HG03025 (cell line): ENCODE measurements at regions not wholly inside any gene's neighbourhood (a gene's known extent, or its start where the extent isn't known, plus 50 kb on each side); places are given as distances from the start of the nearest gene placed in this dataset.
A peak's percentile ranks its signal among the peaks of the same experiment; 100 is the strongest.
"Not testable (repeated sequence)": the region's sequence is repeated elsewhere in the genome, so short reads cannot be mapped to it uniquely, and the experiment has no call there.

Experiments
- ATAC-seq: cut with Tn5 transposase; IDR thresholded peaks from one replicate; pipeline ENCODE4 v1.9.1; 2021; ENCODE audit warnings: mild to moderate bottlenecking, moderate library complexity; ENCODE audit not compliant: unreplicated experiment, low FRiP score

DNA sequence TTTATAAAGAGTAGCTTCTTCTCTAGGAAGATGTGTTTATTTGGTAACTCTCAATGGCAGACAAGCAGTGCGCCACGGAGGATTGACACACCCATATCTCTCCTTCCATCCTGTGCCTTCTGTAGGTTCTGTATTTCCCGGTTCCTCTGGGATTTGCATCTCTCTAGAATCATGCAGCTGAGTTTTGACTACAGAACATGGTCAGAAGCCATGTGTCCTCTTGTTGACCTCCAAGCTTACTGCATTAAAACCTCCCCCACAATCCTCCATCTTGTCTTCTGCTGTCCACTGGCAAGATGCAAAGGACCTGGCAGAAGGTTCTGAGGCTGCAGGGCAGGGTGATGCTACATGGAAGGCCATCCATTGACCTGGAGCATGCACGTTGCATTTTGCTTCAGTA is 482.0 kb downstream of the DMRT2 start:
- no peak for ATAC-seq

- peak; percentile 44 for ATAC-seq
Measured at GRCh38 chr9:1535051-1535450, 480.1 kb upstream of the SMARCA2 start.

DNA sequence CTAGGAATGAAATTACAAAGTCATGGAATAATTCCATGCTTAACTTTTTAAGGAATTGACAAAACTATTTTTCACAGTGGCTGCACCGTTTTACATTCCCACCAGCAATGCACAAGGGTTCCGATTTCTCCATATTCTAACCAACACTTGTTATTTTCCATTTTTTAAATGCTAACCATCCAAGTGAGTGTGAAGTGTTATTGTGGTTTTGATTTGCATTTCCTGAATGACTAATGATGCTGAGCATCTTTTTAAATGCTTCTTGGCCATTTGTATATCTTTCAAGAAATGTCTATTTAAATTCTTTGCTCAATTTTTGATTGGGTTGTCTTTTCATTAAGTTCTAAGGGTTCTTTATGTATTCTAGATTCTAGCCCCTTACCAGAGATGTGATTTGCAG is 479.5 kb upstream of the SMARCA2 start:
- no peak for ATAC-seq

GRCh38 chr9:1536522-1537170 is 478.5 kb upstream of the SMARCA2 start:
- ATAC-seq, result no peak

- ATAC-seq, result no peak
Measured at GRCh38 chr9:1538301-1538700, 476.8 kb upstream of the SMARCA2 start.

DNA sequence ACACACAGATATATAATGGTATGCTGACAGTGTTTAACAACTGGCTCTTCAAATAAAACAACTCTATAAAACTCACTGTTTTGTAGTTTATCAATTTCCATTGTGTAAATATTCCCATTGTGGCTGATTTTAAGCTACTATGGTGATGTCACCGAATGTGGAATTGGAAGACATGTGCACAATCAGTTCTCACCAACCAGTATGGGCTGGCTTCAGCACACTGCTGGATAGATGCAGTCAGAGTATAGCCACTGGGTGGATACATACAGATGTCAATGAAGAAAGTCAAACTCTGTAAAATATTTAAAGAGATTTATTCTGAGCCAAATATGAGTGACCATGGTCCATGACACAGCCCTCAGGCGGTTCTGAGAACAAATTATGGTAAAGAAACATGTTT is 475.9 kb upstream of the SMARCA2 start:
- ATAC-seq, result no peak

- no peak for ATAC-seq
Measured at GRCh38 chr9:1550636-1551035, 464.5 kb upstream of the SMARCA2 start.

DNA sequence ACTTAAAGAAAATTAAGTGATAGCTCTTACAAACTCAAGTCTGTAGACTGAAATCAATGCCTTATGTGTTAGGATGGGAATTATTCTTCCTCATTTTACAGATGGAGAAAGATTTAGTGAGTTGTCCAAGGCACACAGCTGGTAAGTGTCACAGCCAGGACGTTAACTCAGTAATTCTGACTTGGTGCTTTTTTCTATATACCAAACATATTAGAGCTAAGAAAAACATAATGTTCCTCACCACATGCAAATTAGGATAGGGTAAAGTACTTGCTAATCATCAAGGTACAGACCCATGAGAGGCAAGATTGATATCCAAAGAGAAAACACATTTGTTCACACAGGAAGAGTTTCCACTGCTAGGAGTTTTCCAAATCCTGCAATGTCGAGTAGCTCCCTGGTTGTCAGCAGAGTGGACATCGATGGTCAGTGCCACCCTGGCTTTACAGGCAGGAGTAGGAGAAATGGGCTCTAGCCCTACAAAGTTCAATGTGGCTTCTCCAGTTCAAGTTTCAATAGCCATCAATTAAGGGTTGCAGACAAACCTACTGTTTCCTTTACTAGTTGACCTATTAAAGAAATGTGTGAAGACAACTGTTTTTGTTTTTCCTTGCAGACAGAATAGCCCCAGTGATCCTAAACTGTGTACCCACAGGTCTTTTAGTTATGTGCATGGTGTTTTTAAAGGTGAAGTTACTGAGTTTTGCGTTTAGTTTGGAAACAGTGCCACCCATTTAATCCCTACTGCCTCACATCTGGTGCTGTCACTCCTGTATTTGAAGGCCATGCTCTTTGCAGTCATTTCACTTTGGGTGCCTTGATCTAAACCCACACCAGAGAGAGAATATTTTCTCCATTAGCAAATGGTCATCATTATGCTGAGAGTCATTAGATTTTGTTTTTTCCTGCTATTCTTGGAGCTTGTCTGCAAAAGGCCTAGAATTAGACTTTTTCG is 460.8 kb upstream of the SMARCA2 start:
- no peak for ATAC-seq

- ATAC-seq, result not testable (repeated sequence)
Measured at GRCh38 chr9:1558666-1559065, 456.5 kb upstream of the SMARCA2 start.

- ATAC-seq, result no peak
Measured at GRCh38 chr9:1575939-1576338, 439.2 kb upstream of the SMARCA2 start.

- ATAC-seq, result no peak
Measured at GRCh38 chr9:1580215-1580614, 434.9 kb upstream of the SMARCA2 start.

- ATAC-seq, result no peak
Measured at GRCh38 chr9:1581926-1582325, 433.2 kb upstream of the SMARCA2 start.

DNA sequence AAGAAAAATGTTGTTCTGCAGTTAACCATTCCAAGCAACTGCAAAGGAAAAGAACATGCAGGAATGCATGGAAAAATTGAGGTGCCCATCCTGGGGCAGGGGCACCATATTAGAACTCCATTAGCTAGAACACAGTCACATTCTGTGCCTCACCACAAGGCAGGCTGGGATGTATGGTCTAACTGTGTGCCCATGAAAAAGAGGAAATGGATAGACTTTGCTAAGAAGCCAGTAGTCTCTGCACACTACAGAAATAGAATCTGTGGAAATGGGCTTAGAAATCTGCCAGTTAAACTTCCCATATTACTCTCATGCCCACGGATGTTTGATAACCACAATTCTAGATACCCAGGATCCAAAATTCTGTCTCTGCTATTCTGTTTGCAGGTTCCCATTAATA is 423.8 kb upstream of the SMARCA2 start:
- ATAC-seq, result no peak

- ATAC-seq, result no peak
Measured at GRCh38 chr9:1598270-1598669, 416.9 kb upstream of the SMARCA2 start.

GRCh38 chr9:1599961-1600360 is 415.2 kb upstream of the SMARCA2 start:
- no peak for ATAC-seq

GRCh38 chr9:1604942-1605560 is 410.1 kb upstream of the SMARCA2 start:
- ATAC-seq, result no peak

DNA sequence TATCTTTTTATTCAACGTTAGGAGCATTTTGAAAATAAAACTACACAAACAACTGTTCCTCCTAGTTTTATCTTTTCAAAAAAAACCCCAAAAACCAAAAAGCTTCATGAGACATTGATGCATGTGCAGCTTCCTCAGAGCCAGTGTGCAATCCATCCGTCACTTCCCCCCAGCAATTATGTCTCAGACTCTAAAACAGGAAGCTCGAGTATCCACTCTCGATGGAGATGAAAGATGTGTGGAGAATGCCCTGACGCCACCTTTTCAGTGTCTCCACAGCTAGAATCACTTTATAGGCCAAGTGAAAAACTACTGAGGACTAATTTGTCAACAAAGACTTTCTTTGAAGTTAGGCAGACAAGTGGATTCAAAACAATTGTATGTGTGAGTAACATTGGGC is 408.9 kb upstream of the SMARCA2 start:
- ATAC-seq, result no peak

DNA sequence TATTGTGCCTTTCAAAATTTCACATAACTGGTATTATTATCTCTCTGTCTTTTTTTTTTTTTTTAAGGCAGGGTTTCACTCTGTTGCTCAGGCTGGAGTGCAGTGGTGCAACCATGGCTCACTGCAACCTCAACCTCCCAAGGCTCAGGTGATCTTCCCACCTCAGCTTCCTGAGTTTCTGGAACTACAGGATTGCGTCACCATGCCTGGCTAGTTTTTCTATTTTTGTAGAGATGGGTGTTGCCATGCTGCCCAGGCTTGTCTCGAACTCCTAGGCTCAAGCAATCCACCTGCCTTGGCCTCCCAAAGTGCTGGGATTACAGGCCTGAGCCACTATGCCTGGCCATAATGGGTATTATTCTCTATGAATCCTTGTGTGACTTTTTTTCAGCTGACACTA is 402.3 kb upstream of the SMARCA2 start:
- no peak for ATAC-seq

- ATAC-seq, result no peak
Measured at GRCh38 chr9:1617419-1617818, 397.7 kb upstream of the SMARCA2 start.

DNA sequence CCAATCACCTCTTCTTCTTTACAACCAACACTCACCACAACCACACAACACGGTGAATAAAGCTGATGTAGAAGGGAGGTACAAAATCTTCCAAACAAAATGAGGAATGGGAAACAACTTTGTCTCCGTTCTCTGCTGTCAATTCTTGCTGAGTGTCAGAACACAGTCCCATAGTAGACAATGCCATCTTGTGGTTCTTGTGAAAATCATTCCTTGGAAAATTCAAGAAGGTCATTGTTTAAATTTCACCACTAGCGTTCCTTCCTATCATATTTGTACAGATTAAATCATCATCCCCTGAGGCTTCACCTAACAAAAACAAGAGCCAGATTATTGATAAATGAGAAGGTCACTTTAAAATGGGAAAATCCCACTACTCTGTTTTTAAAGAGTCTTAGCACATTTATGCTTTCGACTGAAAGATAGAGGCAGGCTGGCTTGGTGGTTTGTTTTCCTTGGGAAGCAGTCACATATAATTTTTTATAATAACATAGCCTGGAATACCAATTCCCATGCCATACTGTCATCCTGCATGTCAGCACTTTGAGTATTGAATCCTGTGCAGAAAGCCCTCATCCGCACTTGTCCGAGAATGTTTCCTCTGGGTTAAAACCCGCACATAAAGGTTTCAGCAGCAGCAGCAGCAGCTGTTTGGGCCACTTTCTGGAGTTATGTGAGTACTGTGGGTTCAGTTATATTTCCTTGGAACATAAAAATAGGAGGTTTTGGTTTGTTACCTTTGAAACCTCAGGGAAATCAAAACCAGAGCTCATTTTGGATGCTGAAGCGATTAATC is 395.0 kb upstream of the SMARCA2 start:
- no peak for ATAC-seq

DNA sequence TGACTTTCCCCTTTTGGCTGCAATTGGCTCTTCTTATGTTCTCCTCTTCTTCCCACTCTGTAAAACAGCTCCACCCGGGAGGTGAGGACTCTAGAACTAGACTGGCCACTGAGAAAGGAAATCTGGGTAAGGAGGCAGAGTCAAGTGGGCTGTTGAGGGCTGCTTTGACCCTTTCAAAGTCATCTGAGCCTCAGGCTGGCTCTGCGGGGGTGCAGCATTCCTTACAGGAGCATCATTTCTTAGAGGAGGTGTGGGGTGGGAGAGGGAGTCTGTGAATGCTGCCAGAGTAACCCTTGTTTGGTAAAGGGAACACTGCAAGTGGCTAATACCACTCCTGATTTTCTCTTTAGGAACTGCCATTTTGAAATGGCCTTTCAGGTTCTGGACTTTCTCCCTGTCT is 377.7 kb upstream of the SMARCA2 start:
- no peak for ATAC-seq
